HG03521 (cell line): ENCODE measurements at regions not wholly inside any gene's neighbourhood (a gene's known extent, or its start where the extent isn't known, plus 50 kb on each side); places are given as distances from the start of the nearest gene placed in this dataset.

Source experiments
- ATAC-seq: cut with Tn5 transposase; IDR thresholded peaks from one replicate; pipeline ENCODE4 v1.9.1; 2021; ENCODE audit warnings: mild to moderate bottlenecking, moderate library complexity; ENCODE audit not compliant: unreplicated experiment

GRCh38 chr2:145136702-145137101 lies 616.8 kb upstream of the ZEB2 start:
- no peak for ATAC-seq

GRCh38 chr2:145126146-145126545 lies 606.2 kb upstream of the ZEB2 start:
- ATAC-seq = no peak

- ATAC-seq = no peak
Observed at GRCh38 chr2:145124085-145124484, 604.2 kb upstream of the ZEB2 start.

- no peak for ATAC-seq
Observed at GRCh38 chr2:145123606-145124005, 603.7 kb upstream of the ZEB2 start.

GRCh38 chr2:145119225-145119624 lies 599.3 kb upstream of the ZEB2 start:
- ATAC-seq = peak; percentile 66

- no peak for ATAC-seq
Observed at GRCh38 chr2:145116834-145117725, 597.2 kb upstream of the ZEB2 start.

- no peak for ATAC-seq
Observed at GRCh38 chr2:145116056-145116455, 596.1 kb upstream of the ZEB2 start.

GRCh38 chr2:145114726-145115125 lies 594.8 kb upstream of the ZEB2 start:
- ATAC-seq = no peak

- ATAC-seq = no peak
Observed at GRCh38 chr2:145112467-145112866, 592.5 kb upstream of the ZEB2 start.

GRCh38 chr2:145110668-145111356 lies 590.9 kb upstream of the ZEB2 start:
- no peak for ATAC-seq

- ATAC-seq = no peak
Observed at GRCh38 chr2:145108959-145109710, 589.2 kb upstream of the ZEB2 start.

- ATAC-seq = no peak
Observed at GRCh38 chr2:145108361-145108778, 588.5 kb upstream of the ZEB2 start.

GRCh38 chr2:145106293-145106692 lies 586.4 kb upstream of the ZEB2 start:
- no peak for ATAC-seq

GRCh38 chr2:145102706-145103105 lies 582.8 kb upstream of the ZEB2 start:
- no peak for ATAC-seq

- ATAC-seq = no peak
Observed at GRCh38 chr2:145100301-145100700, 580.4 kb upstream of the ZEB2 start.

GRCh38 chr2:145096582-145096981 lies 576.7 kb upstream of the ZEB2 start:
- ATAC-seq = no peak

GRCh38 chr2:145095641-145096435 lies 575.9 kb upstream of the ZEB2 start:
- no peak for ATAC-seq

GRCh38 chr2:145094370-145094769 lies 574.5 kb upstream of the ZEB2 start:
- ATAC-seq = no peak

- ATAC-seq = no peak
Observed at GRCh38 chr2:145091967-145092366, 572.0 kb upstream of the ZEB2 start.

GRCh38 chr2:145090841-145091761 lies 571.2 kb upstream of the ZEB2 start:
- ATAC-seq = no peak
